ENCODE measurements at regions not wholly inside any gene's neighbourhood (a gene's known extent, or its start where the extent isn't known, plus 50 kb on each side); places are given as distances from the start of the nearest gene placed in this dataset.
"Not testable (repeated sequence)": the region's sequence is repeated elsewhere in the genome, so short reads cannot be mapped to it uniquely, and the experiment has no call there.

DNA sequence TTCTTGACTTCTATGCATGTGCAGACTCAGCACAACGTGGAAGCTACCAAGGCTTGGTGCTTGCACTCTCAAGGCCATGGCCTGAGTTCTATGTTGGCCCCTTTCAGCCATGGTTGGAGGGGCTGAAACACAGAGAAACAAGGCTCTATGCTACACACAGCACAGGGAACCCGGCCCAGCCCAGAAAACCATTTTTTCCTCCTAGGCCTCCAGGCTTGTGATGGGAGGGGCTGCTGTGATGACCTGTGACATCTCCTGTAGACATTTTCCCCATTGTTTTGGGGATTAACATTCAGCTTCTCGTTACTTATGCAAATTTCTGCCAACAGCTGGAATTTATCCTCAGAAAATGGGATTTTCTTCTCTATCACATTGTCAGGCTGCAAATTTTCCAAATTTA, 678.7 kb downstream of the KCNJ18 start:
- peaks cover 44% of the 10 kb centered on the region for H3K9me3 Mint-ChIP-seq (ENCODE audit: unreplicated experiment)
- intact Hi-C loops (cut with micrococcal nuclease; ENCODE audit: unreplicated experiment); H3K27me3 Mint-ChIP-seq (ENCODE audit: insufficient read depth, unreplicated experiment); H3K4me3 ChIP-seq (ENCODE audit: low read depth, low read length); DNase-seq; H3K36me3 Mint-ChIP-seq (ENCODE audit: insufficient read depth, unreplicated experiment); H3K4me3 Mint-ChIP-seq (ENCODE audit: unreplicated experiment); H3K27me3 ChIP-seq (replicated peaks; ENCODE audit: control insufficient read depth, insufficient read depth, low read length); BruUV-seq (replicated peaks); H3K27ac Mint-ChIP-seq (ENCODE audit: unreplicated experiment); H3K4me1 ChIP-seq; POLR2A ChIA-PET; CTCF ChIA-PET; H3K4me1 Mint-ChIP-seq (ENCODE audit: low read depth, unreplicated experiment); H3K9me3 ChIP-seq; H3K36me3 ChIP-seq (ENCODE audit: control insufficient read depth, insufficient read depth, low read length): not testable (repeated sequence)

DNA sequence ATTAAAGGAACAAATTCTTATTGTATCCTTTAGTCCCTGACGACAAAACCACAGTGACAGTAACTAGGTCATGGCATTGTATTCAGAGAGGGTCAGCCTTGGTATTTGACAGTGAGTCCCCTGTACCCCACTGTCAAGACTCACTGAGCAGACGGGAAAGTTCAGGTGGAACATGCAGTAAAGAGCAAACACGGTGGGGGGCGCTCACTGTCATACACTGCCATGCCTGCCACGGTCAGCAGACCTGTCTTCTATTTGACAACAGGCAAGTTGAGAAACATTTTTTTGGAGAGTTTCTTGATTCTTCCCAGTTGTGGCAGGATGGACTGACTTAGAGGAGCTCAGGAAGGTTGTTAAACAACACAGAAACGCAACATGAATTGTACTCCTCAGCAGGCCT, 681.6 kb downstream of the KCNJ18 start:
- no peaks in the 10 kb centered on the region for H3K36me3 ChIP-seq (ENCODE audit: control insufficient read depth, insufficient read depth, low read length)
- H3K27me3 Mint-ChIP-seq (ENCODE audit: insufficient read depth, unreplicated experiment): no peaks in the 10 kb centered on the region
- POLR2A ChIA-PET: no interaction called here
- no peak for DNase-seq
- no peaks in the 10 kb centered on the region for H3K4me1 Mint-ChIP-seq (ENCODE audit: low read depth, unreplicated experiment)
- H3K9me3 ChIP-seq: no peaks in the 10 kb centered on the region
- no peaks in the 10 kb centered on the region for H3K4me1 ChIP-seq
- H3K4me3 ChIP-seq (ENCODE audit: low read depth, low read length): no peak overlapping the region
- TF ChIP-seq CTCF (IDR thresholded peaks at IDR 0.05; ENCODE audit: insufficient read depth in 1 of 2, low read depth in 1 of 2, low read length in 1 of 2, severe bottlenecking in 1 of 2, unreplicated experiment in 1 of 2): no peak
- no peaks in the 10 kb centered on the region for H3K27me3 ChIP-seq (replicated peaks; ENCODE audit: control insufficient read depth, insufficient read depth, low read length)
- H3K9me3 Mint-ChIP-seq (ENCODE audit: unreplicated experiment): peaks cover 44% of the 10 kb centered on the region
- H3K4me3 Mint-ChIP-seq (ENCODE audit: unreplicated experiment): no peak overlapping the region
- CTCF ChIA-PET: no interaction called here
- intact Hi-C loops (cut with micrococcal nuclease; ENCODE audit: unreplicated experiment): no loop called here
- no peak overlapping the region for H3K27ac Mint-ChIP-seq (ENCODE audit: unreplicated experiment)
- no TSS peak for BruUV-seq (replicated peaks)
- H3K36me3 Mint-ChIP-seq (ENCODE audit: insufficient read depth, unreplicated experiment): no peaks in the 10 kb centered on the region

DNA sequence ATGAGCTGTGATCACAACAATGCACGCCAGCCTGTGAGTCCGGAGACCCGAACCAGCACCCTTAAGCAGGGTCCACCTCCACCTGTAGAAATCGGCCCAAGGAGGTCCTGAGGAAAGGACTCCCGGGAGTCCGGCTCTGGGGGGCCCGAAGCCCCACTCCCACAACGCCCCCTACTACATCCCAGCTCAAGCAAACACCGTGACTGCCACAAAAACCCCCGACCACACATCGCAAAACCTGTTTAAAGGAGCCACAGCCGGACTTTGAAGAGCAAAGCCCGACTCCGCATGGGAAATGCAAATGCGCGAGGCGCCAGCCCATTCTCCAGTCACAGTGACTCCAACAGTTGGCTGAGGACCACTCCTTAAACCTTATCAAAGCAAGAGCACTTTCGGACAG, 682.4 kb downstream of the KCNJ18 start:
- no peak overlapping the region for H3K4me3 ChIP-seq (ENCODE audit: low read depth, low read length)
- H3K27me3 ChIP-seq (replicated peaks; ENCODE audit: control insufficient read depth, insufficient read depth, low read length): no peaks in the 10 kb centered on the region
- H3K36me3 ChIP-seq (ENCODE audit: control insufficient read depth, insufficient read depth, low read length): no peaks in the 10 kb centered on the region
- POLR2A ChIA-PET: no interaction called here
- no peaks in the 10 kb centered on the region for H3K4me1 Mint-ChIP-seq (ENCODE audit: low read depth, unreplicated experiment)
- H3K9me3 Mint-ChIP-seq (ENCODE audit: unreplicated experiment): peaks cover 43% of the 10 kb centered on the region
- H3K9me3 ChIP-seq: no peaks in the 10 kb centered on the region
- CTCF ChIA-PET: no interaction called here
- H3K27me3 Mint-ChIP-seq (ENCODE audit: insufficient read depth, unreplicated experiment): no peaks in the 10 kb centered on the region
- no peaks in the 10 kb centered on the region for H3K36me3 Mint-ChIP-seq (ENCODE audit: insufficient read depth, unreplicated experiment)
- BruUV-seq (replicated peaks): no TSS peak
- H3K4me1 ChIP-seq: no peaks in the 10 kb centered on the region
- no peak for DNase-seq
- TF ChIP-seq CTCF (IDR thresholded peaks at IDR 0.05; ENCODE audit: insufficient read depth in 1 of 2, low read depth in 1 of 2, low read length in 1 of 2, severe bottlenecking in 1 of 2, unreplicated experiment in 1 of 2): no peak
- no peak overlapping the region for H3K27ac Mint-ChIP-seq (ENCODE audit: unreplicated experiment)
- H3K4me3 Mint-ChIP-seq (ENCODE audit: unreplicated experiment): no peak overlapping the region
- intact Hi-C loops (cut with micrococcal nuclease; ENCODE audit: unreplicated experiment): no loop called here

GRCh38 chr17:22376747-22377146, 684.4 kb downstream of the KCNJ18 start:
- CTCF ChIA-PET: not testable (repeated sequence)

GRCh38 chr17:22378748-22379147, 686.4 kb downstream of the KCNJ18 start:
- H3K9me3 Mint-ChIP-seq (ENCODE audit: unreplicated experiment); H3K4me3 Mint-ChIP-seq (ENCODE audit: unreplicated experiment); intact Hi-C loops (cut with micrococcal nuclease; ENCODE audit: unreplicated experiment); H3K9me3 ChIP-seq; H3K27me3 Mint-ChIP-seq (ENCODE audit: insufficient read depth, unreplicated experiment); H3K27me3 ChIP-seq (replicated peaks; ENCODE audit: control insufficient read depth, insufficient read depth, low read length); H3K4me1 Mint-ChIP-seq (ENCODE audit: low read depth, unreplicated experiment); CTCF ChIA-PET; BruUV-seq (replicated peaks); H3K4me3 ChIP-seq (ENCODE audit: low read depth, low read length); POLR2A ChIA-PET; H3K36me3 ChIP-seq (ENCODE audit: control insufficient read depth, insufficient read depth, low read length); DNase-seq; H3K4me1 ChIP-seq; H3K27ac Mint-ChIP-seq (ENCODE audit: unreplicated experiment); H3K36me3 Mint-ChIP-seq (ENCODE audit: insufficient read depth, unreplicated experiment): not testable (repeated sequence)

More at GRCh38 chr17:22376747-22377146, 684.4 kb downstream of the KCNJ18 start:
- H3K9me3 Mint-ChIP-seq (ENCODE audit: unreplicated experiment): peaks cover 24% of the 10 kb centered on the region
- H3K4me1 ChIP-seq; H3K27me3 ChIP-seq (replicated peaks; ENCODE audit: control insufficient read depth, insufficient read depth, low read length); DNase-seq; intact Hi-C loops (cut with micrococcal nuclease; ENCODE audit: unreplicated experiment); POLR2A ChIA-PET; H3K4me3 ChIP-seq (ENCODE audit: low read depth, low read length); H3K36me3 Mint-ChIP-seq (ENCODE audit: insufficient read depth, unreplicated experiment); H3K4me3 Mint-ChIP-seq (ENCODE audit: unreplicated experiment); H3K9me3 ChIP-seq; BruUV-seq (replicated peaks); H3K27ac Mint-ChIP-seq (ENCODE audit: unreplicated experiment); H3K27me3 Mint-ChIP-seq (ENCODE audit: insufficient read depth, unreplicated experiment); H3K4me1 Mint-ChIP-seq (ENCODE audit: low read depth, unreplicated experiment); H3K36me3 ChIP-seq (ENCODE audit: control insufficient read depth, insufficient read depth, low read length): not testable (repeated sequence)

- POLR2A ChIA-PET; H3K27me3 ChIP-seq (replicated peaks; ENCODE audit: control insufficient read depth, insufficient read depth, low read length); H3K4me1 ChIP-seq; H3K27me3 Mint-ChIP-seq (ENCODE audit: insufficient read depth, unreplicated experiment); H3K9me3 ChIP-seq; H3K4me1 Mint-ChIP-seq (ENCODE audit: low read depth, unreplicated experiment); DNase-seq; H3K4me3 ChIP-seq (ENCODE audit: low read depth, low read length); H3K36me3 Mint-ChIP-seq (ENCODE audit: insufficient read depth, unreplicated experiment); BruUV-seq (replicated peaks); H3K27ac Mint-ChIP-seq (ENCODE audit: unreplicated experiment); intact Hi-C loops (cut with micrococcal nuclease; ENCODE audit: unreplicated experiment); CTCF ChIA-PET; H3K4me3 Mint-ChIP-seq (ENCODE audit: unreplicated experiment); H3K9me3 Mint-ChIP-seq (ENCODE audit: unreplicated experiment); H3K36me3 ChIP-seq (ENCODE audit: control insufficient read depth, insufficient read depth, low read length): not testable (repeated sequence)
Observed at GRCh38 chr17:22381589-22381988, 689.3 kb downstream of the KCNJ18 start.
